Jurkat, Clone E6-1 (cell line): ENCODE measurements at regions not wholly inside any gene's neighbourhood (a gene's known extent, or its start where the extent isn't known, plus 50 kb on each side); places are given as distances from the start of the nearest gene placed in this dataset.
"Not testable (repeated sequence)": the region's sequence is repeated elsewhere in the genome, so short reads cannot be mapped to it uniquely, and the experiment has no call there.

Source experiments
- DNase-seq: peaks from one replicate; pipeline ENCODE4 v3.0.0-alpha.2; 2011; ENCODE audit warnings: low read depth, low spot score
- H3K4me3 ChIP-seq: 2 replicates; pipeline ENCODE4 v1.5.1; 2011; ENCODE audit warnings: mild to moderate bottlenecking, low read length, control low read depth, moderate library complexity

GRCh38 chr2:195575016-195575415, 82.0 kb upstream of the SLC39A10 start:
- no peak overlapping the region for H3K4me3 ChIP-seq
- DNase-seq: no peak

- DNase-seq: no peak
- H3K4me3 ChIP-seq: no peak overlapping the region
These were observed 82.7 kb upstream of the SLC39A10 start for GRCh38 chr2:195574312-195574711.

- no peak for DNase-seq
- no peak overlapping the region for H3K4me3 ChIP-seq
These were observed 83.9 kb upstream of the SLC39A10 start for GRCh38 chr2:195572895-195573683.

GRCh38 chr2:195570329-195570728, 86.7 kb upstream of the SLC39A10 start:
- H3K4me3 ChIP-seq: no peak overlapping the region
- no peak for DNase-seq

DNA sequence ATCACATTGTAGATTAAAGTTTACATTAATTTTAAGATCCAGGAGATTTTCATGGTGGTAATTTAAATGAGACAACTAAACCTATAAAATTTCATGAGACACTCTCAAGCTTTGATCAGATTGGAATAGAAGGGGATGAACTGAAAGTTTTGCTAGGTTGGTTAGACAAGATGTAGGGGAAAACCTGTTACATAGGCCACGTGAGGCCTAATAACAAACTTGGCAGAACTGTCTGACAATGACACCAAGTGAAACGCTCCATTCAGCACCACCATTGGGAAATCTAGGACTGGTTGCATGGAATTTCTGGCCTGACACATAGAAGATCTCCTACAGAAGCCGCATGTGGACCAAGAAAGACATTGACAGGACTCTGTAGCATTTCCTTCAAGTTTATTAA, 87.8 kb upstream of the SLC39A10 start:
- DNase-seq: no peak
- H3K4me3 ChIP-seq: no peak overlapping the region

DNA sequence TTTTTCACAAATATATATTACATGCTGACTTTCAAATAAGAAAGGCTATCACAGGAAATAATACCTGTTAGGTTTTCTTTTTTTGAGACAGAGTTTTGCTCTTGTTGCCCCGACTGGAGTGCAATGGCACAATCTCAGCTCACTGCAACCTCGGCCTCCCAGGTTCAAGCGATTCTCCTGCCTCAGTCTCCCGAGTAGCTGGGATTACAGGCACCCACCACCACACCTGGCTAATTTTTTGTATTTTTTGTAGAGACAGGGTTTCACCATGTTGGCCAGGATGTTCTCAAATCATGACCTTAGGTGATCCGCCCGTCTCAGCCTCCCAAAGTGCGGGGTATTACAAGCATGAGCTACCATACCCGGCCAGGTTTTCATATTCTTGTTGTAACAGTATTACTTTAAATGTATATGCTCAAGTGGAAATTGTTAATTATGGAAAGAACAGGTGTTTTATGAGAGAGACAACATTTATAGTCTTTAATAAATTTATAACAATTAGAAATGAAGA, 92.3 kb upstream of the SLC39A10 start:
- not testable (repeated sequence) for H3K4me3 ChIP-seq, DNase-seq

- H3K4me3 ChIP-seq: no peak overlapping the region
- DNase-seq: no peak
These were observed 93.0 kb upstream of the SLC39A10 start for GRCh38 chr2:195563857-195564512.

DNA sequence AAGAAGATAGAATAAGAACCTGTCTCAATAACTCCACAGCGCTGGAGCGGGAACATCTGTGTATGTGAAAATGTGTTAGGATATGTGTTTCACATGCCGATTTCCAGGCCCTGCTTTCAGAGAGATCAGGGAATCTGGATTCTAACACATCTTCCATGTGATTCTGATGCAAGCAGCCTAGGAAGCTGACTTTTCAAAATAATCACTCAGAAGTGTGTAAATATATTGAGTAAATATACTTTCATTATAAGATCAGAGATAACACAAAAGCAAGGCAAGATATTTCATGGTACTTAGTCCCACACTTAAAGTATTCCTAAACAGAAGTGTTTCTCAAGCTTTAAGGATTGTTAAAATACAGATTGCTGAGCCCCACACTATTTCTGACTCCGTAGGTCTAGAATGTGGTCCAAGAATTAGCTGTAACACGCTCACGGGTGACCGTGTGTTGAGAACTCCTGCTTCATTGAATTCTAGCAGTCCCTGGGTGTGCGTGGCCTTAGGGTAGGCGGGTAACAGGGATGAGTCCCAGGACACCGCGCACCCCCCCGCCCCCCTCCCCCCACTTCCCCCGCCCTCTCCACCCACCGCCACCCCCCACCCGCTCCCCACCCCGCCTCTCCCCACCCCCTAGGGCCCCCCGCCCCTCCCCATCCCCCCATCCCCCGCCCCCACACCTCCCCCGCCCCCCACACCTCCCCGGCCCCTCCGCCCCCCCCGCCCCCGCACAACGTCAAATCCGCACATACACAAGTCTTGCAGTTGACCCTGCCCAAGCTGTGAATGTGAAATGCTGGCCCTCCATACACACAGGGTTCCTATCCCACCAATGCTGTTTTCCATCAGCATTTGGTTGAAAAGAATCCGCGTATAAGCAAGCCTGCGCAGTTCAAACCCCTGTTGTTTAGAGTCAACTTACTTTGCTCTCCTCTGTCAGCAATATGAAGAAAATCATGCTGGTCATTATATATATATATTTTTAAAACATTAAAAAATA, 94.2 kb upstream of the SLC39A10 start:
- no peak overlapping the region for H3K4me3 ChIP-seq
- DNase-seq: no peak

DNA sequence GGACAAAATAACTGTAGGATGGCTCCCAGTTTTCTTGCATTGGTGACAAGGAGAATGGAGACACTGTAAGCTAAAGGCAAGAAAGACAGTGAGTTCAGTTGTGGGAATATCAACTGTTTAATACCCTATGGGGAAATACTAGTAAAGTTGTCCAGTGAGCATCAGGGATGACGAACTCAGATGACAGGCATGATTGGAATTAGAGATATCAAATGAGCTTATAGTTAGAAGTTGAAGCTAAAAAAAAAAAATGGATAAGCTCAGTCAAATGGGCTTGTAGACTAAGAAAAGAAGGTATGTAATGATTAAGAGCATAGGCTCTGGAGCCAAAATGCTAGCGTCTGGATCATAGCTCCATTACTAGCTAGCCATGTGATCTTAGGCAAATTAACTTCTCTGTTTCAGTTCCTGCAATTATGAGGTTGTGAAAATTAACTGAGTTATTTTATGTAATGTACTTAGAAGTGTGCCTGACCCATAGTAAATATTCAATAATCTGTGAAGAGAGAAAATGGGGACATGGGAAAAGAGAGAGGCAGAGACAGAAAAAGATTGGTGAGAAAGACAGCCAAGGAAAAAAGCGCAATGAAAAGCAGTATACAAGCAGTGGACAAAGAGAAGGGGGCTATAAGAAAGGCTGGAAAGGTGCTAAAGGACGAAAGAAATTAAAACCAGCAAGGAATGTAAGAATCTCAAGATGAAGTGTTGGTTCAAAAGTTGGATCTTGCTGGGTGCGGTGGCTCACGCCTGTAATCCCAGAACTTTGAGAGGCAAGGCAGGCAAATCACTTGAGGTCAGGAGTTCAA, 95.7 kb upstream of the SLC39A10 start:
- DNase-seq: no peak
- no peak overlapping the region for H3K4me3 ChIP-seq

- H3K4me3 ChIP-seq: no peak overlapping the region
- DNase-seq: no peak
These were observed 96.7 kb upstream of the SLC39A10 start for GRCh38 chr2:195560209-195560895.

- no peak overlapping the region; the same call in 1 of the 2 replicates for H3K4me3 ChIP-seq
- peak; percentile 100 for DNase-seq
These were observed 97.6 kb upstream of the SLC39A10 start for GRCh38 chr2:195559431-195559914.

- H3K4me3 ChIP-seq: no peak overlapping the region
- DNase-seq: no peak
These were observed 101.1 kb upstream of the SLC39A10 start for GRCh38 chr2:195555971-195556370.

- DNase-seq: no peak
- no peak overlapping the region for H3K4me3 ChIP-seq
These were observed 104.4 kb upstream of the SLC39A10 start for GRCh38 chr2:195552581-195552980.

DNA sequence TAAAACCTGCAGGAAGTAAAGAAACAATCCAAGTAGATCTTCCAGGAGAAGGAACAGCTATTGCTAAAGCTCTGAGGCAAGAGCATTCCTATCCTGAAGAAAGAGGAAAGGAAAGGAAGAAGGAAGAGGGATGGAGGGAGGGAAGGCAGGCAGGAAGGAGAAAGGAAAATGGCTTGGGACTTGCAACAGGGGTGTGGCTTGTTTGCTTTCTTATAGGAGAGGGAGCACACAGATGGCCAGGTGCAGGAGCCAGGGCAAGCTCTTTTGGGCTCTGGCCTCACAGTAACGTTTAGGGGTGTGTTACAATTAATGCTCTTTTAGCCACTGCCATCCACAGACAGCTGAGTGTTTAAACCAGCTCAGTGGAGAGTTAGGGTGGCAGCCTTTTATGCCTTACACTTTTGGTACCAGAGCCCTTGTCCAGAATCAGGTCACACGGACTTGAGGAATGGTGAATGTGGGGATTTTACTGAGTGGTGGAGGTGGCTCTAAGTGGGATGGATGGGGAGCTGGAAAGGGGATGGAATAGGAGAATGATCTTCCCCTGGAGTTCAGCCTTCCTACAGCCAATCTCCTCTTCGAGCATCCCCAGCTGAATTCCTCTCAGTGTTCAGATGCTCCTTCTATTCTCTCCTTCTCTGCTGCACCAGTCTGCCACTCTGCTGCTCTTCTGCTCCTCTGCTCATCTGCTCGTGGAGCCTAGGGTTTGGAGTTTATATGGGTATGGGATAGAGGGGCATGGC, 108.7 kb upstream of the SLC39A10 start:
- no peak for DNase-seq
- H3K4me3 ChIP-seq: no peak overlapping the region

DNA sequence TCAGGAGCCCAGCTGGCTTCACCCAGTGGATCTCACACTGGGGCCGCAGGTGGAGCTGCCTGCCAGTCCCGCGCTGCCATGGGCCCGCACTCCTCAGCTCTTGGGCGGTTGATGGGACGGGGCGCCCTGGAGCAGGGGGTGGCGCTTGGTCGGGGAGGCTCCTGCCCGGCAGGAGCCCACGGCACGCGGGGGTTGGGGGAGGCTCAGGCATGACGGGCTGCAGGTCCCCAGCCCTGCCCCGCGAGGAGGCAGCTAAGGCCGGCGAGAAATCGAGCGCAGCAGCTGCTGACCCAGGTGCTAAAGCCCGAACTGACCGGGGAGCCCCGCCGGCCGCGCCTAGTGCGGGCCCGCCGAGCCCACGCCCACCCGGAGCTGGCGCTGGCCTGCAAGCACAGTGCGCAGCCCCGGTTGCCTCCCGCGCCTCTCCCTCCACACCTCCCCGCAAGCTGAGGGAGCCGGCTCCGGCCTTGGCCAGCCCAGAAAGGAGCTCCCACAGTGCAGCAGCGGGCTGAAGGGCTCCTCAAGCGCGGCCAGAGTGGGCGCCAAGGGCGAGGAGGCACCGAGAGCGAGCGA, 109.7 kb upstream of the SLC39A10 start:
- H3K4me3 ChIP-seq, DNase-seq: not testable (repeated sequence)

GRCh38 chr2:195545811-195546210, 111.2 kb upstream of the SLC39A10 start:
- DNase-seq: no peak
- no peak overlapping the region for H3K4me3 ChIP-seq
